Panc1 (cell line): ENCODE measurements at regions not wholly inside any gene's neighbourhood (a gene's known extent, or its start where the extent isn't known, plus 50 kb on each side); places are given as distances from the start of the nearest gene placed in this dataset.

Experiments used
- ATAC-seq: fragments of 200-7000 bp; cut with Tn5 transposase; 2 replicates; pipeline ENCODE4 v1.9.1; 2020; ENCODE audit warnings: mild to moderate bottlenecking, moderate library complexity
- BruUV-seq: library from RNA; stranded (reverse); fragments of 400-500 nt; replicated peaks from 2 replicates; lab custom pipeline; 2021; lab: Mats Ljungman, UMichigan
- CTCF ChIA-PET: fragments of 300-600 bp; sonication (Branson Sonifier 250); formaldehyde crosslinking; loops from one replicate; lab custom pipeline; 2022; ENCODE audit warnings: antibody characterized with exemption; lab: Charles Lee
- POLR2A ChIA-PET: fragments of 300-600 bp; sonication (Branson Sonifier 250); formaldehyde crosslinking; loops from one replicate; lab custom pipeline; 2022; ENCODE audit warnings: antibody characterized with exemption; lab: Charles Lee
- DNase-seq: peaks from one replicate; pipeline ENCODE4 v3.0.0-alpha.2; 2010; ENCODE audit warnings: low read depth, low spot score
- H3K27ac ChIP-seq: 2 replicates; pipeline ENCODE4 v1.5.1; 2011; ENCODE audit warnings: mild to moderate bottlenecking, low read length, inconsistent platforms
- H3K27me3 ChIP-seq: fragments of 200-500 bp; sonication (Bioruptor generic); 2 replicates; pipeline ENCODE4 v1.6.0; 2014; ENCODE audit warnings: low read length, inconsistent platforms; ENCODE audit not compliant: control insufficient read depth, insufficient read depth
- H3K36me3 ChIP-seq: fragments of 200-500 bp; sonication (Bioruptor generic); 2 replicates; pipeline ENCODE4 v1.5.1; 2014; ENCODE audit warnings: inconsistent platforms, mild to moderate bottlenecking, low read length, moderate library complexity; ENCODE audit not compliant: control insufficient read depth, insufficient read depth
- H3K4me1 ChIP-seq: 2 replicates; pipeline ENCODE4 v1.5.1; 2011; ENCODE audit warnings: inconsistent platforms, mild to moderate bottlenecking, low read length, moderate library complexity; ENCODE audit not compliant: control insufficient read depth, insufficient read depth
- H3K4me3 ChIP-seq, 2 experiments: 2 replicates each; pipeline ENCODE4 v1.5.1; 2011 to 2012; ENCODE audit warnings: low read depth in 2 of 2, low read length in 2 of 2, mild to moderate bottlenecking in 2 of 2, inconsistent platforms in 1 of 2, moderate library complexity in 1 of 2
- H3K9me3 ChIP-seq: fragments of 200-500 bp; sonication (Bioruptor generic); 2 replicates; pipeline ENCODE4 v1.5.1; 2014; ENCODE audit warnings: low read depth, mild to moderate bottlenecking, inconsistent platforms, low read length, moderate library complexity; ENCODE audit not compliant: control insufficient read depth, insufficient read depth
- CTCF ChIP-seq: fragments of 450-650 bp; IDR thresholded peaks from 2 replicates; pipeline ENCODE4 v1.5.1; 2017; ENCODE audit warnings: mild to moderate bottlenecking
- POLR2AphosphoS5 ChIP-seq: IDR thresholded peaks from 2 replicates; pipeline ENCODE4 v1.6.1; 2012; ENCODE audit warnings: mild to moderate bottlenecking, low read depth, low read length, moderate library complexity
- SIN3A ChIP-seq: IDR thresholded peaks from 2 replicates; pipeline ENCODE4 v1.6.1; 2012; ENCODE audit warnings: low read depth, mild to moderate bottlenecking, low read length, moderate library complexity, borderline replicate concordance; ENCODE audit not compliant: insufficient read depth
- TCF7L2 ChIP-seq: IDR thresholded peaks from 2 replicates; pipeline ENCODE4 v1.6.1; 2011; ENCODE audit warnings: mild to moderate bottlenecking, low read depth, low read length, inconsistent platforms
- in situ Hi-C: cut with HindIII; loops from 2 replicates; pipeline ENCODE4 v1.10.0; 2016; ENCODE audit warnings: low sequenced_read_pairs, low pct_unique_long_range_greater_than_20kb
- intact Hi-C: fragments of 100-400 bp; cut with micrococcal nuclease; formaldehyde crosslinking; loops from one replicate; pipeline ENCODE4 v1.10.0; 2022; ENCODE audit not compliant: unreplicated experiment
- TF ChIP-seq, protein P1 (sequence below), 2 experiments: IDR thresholded peaks; 2 replicates each; pipeline ENCODE4 v1.6.1; 2011 to 2012; ENCODE audit warnings: low read depth in 2 of 2, control low read depth in 1 of 2, low read length in 1 of 2, mild to moderate bottlenecking in 1 of 2, moderate library complexity in 1 of 2; ENCODE audit not compliant: insufficient read depth in 1 of 2

DNA sequence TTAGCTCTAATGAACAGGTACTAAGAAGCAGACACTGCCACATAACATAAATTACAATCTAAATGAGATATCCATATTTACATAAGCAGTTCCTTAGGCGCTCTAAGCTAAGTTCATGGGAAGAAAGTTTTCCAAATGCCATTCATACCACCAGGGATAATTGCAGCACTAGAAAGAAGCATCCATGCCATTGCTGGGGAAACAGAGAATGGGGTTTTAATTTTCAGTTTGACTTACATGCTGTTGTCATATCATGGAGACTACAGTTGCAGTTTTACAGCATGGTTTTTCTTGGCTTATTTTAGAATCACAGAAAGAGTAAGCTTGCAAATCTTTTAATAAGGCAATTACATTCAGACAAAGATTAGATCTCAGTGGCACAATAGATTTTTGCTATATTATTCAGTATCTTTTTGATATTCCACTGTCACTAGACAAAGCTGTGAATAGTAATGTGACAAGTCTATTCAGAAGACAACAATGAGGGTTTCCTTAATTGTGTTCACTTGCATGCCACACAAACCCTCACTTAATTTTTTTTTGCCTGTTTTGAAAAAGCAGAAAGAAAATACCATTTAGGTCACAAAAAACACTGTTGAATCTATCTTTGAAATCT is 108.4 kb upstream of the ELAVL2 start:
- DNase-seq = no peak
- BruUV-seq = no TSS peak
- Histone ChIP-seq H3K9me3 (no peaks in the 10 kb centered on the region), H3K4me3 (no peak overlapping the region), H3K27ac (no peak overlapping the region), H3K36me3 (no peaks in the 10 kb centered on the region), H3K4me1 (no peaks in the 10 kb centered on the region), H3K27me3 (no peaks in the 10 kb centered on the region)
- intact Hi-C loops = no loop called here
- CTCF ChIA-PET = no interaction called here
- no peak for ATAC-seq
- POLR2A ChIA-PET = no interaction called here
- in situ Hi-C loops = no loop called here
- TF ChIP-seq POLR2AphosphoS5 = no peak
- TF ChIP-seq CTCF = no peak
- no peak for TF ChIP-seq TCF7L2
- no peak for TF ChIP-seq SIN3A
- TF ChIP-seq, protein P1, sequence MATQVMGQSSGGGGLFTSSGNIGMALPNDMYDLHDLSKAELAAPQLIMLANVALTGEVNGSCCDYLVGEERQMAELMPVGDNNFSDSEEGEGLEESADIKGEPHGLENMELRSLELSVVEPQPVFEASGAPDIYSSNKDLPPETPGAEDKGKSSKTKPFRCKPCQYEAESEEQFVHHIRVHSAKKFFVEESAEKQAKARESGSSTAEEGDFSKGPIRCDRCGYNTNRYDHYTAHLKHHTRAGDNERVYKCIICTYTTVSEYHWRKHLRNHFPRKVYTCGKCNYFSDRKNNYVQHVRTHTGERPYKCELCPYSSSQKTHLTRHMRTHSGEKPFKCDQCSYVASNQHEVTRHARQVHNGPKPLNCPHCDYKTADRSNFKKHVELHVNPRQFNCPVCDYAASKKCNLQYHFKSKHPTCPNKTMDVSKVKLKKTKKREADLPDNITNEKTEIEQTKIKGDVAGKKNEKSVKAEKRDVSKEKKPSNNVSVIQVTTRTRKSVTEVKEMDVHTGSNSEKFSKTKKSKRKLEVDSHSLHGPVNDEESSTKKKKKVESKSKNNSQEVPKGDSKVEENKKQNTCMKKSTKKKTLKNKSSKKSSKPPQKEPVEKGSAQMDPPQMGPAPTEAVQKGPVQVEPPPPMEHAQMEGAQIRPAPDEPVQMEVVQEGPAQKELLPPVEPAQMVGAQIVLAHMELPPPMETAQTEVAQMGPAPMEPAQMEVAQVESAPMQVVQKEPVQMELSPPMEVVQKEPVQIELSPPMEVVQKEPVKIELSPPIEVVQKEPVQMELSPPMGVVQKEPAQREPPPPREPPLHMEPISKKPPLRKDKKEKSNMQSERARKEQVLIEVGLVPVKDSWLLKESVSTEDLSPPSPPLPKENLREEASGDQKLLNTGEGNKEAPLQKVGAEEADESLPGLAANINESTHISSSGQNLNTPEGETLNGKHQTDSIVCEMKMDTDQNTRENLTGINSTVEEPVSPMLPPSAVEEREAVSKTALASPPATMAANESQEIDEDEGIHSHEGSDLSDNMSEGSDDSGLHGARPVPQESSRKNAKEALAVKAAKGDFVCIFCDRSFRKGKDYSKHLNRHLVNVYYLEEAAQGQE (IDR thresholded peaks at IDR 0.05; ENCODE audit: insufficient read depth in 1 of 2, low read depth in 2 of 2, low read length in 1 of 2) = no peak

- Histone ChIP-seq H3K36me3 (no peaks in the 10 kb centered on the region), H3K4me1 (no peaks in the 10 kb centered on the region), H3K27me3 (no peaks in the 10 kb centered on the region), H3K4me3 (no peak overlapping the region), H3K27ac (no peak overlapping the region), H3K9me3 (no peaks in the 10 kb centered on the region)
- no TSS peak for BruUV-seq
- ChIA-PET POLR2A (no interaction called here), CTCF (no interaction called here)
- intact Hi-C loops (no loop called here), in situ Hi-C loops (no loop called here)
- TF ChIP-seq, protein P1 (IDR thresholded peaks at IDR 0.05; ENCODE audit: insufficient read depth in 1 of 2, low read depth in 2 of 2, low read length in 1 of 2) = no peak
- TF ChIP-seq CTCF = no peak
- no peak for TF ChIP-seq TCF7L2
- TF ChIP-seq SIN3A = no peak
- TF ChIP-seq POLR2AphosphoS5 = no peak
- ATAC-seq (no peak), DNase-seq (no peak)
Observed at GRCh38 chr9:23933348-23933747, 107.3 kb upstream of the ELAVL2 start.
